ENCODE measurements at regions not wholly inside any gene's neighbourhood (a gene's known extent, or its start where the extent isn't known, plus 50 kb on each side); places are given as distances from the start of the nearest gene placed in this dataset.

DNA sequence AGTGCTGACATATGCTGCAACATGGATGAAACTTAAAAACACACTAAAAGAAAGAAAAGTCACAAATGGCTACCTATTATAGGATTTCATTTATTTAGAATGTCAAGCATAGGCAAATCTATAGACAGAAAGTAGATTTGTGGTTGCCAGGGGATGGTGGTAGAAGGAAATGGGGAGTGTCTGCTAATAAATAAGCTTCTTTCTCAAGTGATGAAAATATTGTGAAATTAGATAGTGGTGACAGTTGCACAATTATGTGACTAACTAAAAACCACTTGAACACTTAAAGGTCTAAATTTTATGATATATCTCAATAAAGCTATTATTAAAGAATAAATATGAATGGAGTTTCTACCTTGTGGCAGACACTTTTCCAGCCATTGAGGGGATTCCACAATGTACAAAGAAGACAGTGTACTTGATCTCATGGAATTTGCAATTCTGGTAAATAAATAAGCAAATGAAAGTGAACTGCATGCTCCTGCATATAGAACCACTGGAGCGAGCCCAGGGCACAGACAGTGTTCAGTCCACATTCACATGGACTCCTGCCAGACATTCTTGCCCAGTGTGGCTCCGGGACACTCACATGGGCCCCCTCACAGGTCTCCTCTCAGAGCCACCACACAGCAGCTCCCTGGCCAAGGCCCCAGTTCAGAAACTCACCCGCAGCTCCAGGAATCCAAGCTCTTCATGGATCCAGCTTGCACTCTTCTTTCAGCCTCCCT, 107.1 kb upstream of the ARID2 start:
- no peak for DNase-seq (ENCODE audit: low read depth in 3 of 3, low spot score in 1 of 3)

GRCh38 chr12:45623221-45623620, 106.3 kb upstream of the ARID2 start:
- no peak for DNase-seq (ENCODE audit: low read depth in 3 of 3, low spot score in 1 of 3)

DNA sequence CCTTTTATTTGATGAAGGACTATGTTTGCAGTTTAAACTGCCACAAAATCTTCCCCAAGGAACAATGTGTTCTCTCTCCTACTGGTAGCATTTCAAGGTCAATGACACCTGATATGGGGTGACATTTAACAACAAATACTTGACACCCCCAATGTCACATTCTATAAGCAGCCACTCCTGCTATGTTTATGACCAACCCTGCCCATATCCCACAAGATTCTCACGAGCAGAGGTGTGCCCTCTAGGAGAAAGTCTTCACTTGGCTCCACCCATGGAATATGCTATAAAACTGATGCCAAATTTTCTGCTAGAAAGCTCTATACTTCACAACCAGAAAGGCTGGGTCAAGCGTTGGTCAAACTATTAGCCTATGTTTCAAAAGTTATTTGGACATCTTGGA, 105.6 kb upstream of the ARID2 start:
- DNase-seq (ENCODE audit: low read depth in 3 of 3, low spot score in 1 of 3): no peak

GRCh38 chr12:45626965-45627364, 102.5 kb upstream of the ARID2 start:
- no peak for DNase-seq (ENCODE audit: low read depth in 3 of 3, low spot score in 1 of 3)

DNA sequence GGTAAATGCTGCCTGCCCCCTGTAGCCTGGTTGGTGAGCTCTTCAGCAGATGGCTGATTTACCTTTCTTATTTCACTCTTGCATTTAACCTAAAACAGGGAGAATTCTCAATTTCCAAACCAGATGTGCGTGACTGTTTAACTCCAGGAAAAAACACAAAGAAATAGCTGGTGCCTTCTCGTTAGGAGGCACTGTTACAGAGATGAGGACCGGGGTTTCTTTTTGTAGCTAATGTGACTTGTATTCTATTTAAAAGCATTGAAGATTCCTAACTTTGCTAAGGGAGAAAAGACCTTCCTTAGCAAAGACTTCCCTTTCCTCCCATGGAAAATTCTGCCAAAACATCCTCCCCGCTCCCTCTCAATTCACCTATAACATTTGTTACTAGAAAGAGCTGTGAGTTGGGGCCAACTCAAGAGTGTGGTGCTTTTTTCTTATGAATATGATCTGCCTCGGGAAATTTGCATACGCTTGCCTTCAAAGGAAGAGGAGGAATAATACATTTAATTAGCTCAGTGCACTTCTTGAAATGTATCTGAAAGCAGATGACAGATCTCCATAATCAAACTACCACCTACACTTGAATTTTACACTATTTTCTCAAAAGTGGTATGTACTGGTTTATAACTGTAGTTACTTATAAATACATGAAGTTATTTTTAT, 102.0 kb upstream of the ARID2 start:
- DNase-seq (ENCODE audit: low read depth in 3 of 3, low spot score in 1 of 3): no peak

GRCh38 chr12:45629292-45629691, 100.2 kb upstream of the ARID2 start:
- DNase-seq (ENCODE audit: low read depth in 3 of 3, low spot score in 1 of 3): no peak

DNA sequence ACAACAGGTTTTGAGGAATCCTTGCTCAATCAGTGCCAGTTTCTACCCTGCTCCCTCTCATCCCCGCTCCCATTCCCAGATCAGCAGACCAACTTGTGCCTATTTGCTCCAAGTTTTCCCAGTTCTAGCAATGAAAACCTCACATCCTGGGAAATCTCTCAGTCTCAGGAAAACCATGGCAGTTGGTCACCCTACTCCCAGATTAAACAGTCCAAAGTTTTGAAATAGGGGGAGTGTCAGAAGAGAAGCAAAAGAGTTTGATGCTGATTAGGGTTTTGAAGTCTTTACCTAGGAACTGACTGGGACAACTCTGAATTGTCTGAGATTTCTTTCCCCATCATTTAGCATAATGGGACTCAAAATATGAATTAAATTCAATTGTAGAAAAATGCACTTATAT, 95.8 kb upstream of the ARID2 start:
- no peak for DNase-seq (ENCODE audit: low read depth in 3 of 3, low spot score in 1 of 3)

DNA sequence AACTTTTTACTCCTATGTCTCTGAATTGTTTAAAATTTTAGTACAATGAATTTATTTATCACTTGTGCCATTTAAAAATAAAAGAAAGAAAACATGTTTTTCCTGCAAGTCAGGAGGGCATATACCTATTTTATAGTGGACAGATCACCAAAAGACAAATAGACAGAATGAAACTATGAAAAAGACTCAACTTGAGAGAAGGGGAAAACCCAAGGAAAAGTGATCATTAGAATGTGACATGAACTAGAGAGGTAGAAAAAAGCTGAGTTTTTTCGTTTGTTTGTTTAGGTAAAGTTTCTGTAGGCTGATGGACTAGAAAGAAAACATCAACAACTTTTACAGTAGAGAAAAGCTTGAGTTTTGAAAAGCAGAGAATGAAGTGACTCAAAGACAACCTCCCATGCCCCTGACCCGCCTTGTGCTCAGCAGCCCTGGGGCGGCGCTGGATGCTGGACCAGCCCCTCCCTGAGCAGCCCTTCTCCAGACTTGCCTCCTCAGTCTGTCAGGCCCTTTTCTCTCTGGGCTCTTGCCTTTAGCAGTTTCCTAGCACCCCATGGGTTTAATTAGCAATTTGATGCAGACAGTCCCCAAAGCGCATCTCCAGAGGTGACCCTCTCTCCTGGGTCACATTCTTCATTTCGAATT, 95.1 kb upstream of the ARID2 start:
- no peak for DNase-seq (ENCODE audit: low read depth in 3 of 3, low spot score in 1 of 3)

DNA sequence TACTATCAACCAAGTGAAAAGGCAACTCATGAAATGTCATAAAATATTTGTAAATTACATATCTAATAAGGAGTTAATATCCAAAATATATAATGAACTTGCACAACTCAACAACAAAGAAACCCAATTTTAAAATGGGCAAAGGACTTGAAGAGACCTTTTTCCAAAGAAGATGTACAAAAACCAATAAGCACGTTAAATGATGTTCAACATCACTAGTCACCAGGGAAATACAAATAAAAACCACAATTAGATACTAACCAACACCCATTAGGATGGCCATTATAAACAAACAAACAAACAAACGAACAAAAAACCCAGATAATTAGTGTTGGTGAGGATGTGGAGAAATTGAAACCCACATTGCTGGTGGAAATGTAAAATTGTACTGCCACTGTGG, 92.3 kb upstream of the ARID2 start:
- no peak for DNase-seq (ENCODE audit: low read depth in 3 of 3, low spot score in 1 of 3)

DNA sequence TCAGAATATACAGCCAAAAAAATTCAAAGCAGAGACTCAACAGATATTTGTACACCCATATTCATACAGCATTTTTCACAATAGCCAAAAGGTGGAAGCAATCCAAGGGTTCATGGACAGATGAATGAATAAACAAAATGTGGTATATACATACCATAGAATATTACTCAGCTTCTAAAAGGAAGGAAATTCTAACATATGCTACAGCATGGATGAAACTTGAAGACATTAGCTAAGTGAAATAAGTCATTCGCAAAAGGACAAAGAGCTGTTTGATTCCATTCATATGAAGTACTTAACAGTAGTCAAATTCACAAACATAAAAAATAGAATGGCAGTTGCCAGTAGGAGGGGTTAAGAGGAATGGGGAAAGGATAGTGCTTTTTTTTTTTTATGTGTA, 91.8 kb upstream of the ARID2 start:
- DNase-seq (ENCODE audit: low read depth in 3 of 3, low spot score in 1 of 3): no peak

GRCh38 chr12:45638386-45638785, 91.1 kb upstream of the ARID2 start:
- DNase-seq (ENCODE audit: low read depth in 3 of 3, low spot score in 1 of 3): no peak

DNA sequence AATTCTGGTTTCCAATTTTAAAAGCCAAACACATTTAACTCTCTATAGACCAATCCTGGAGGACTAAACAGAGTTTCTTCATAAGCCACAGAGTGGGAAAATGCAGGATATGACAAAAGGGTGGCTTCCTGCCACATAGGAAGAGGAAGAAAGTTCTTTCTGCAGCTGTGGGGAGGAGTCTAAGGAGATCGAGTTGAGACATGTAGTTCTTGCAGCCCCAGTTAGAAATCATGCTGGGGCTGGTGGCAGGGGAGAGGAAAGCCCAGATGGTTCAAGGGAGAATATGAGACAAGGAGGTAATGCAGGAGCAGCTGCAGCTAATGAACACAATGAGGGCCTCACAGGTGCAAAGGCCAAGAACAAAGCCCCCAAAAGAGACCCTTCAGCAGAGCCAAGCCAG, 85.0 kb upstream of the ARID2 start:
- no peak for DNase-seq (ENCODE audit: low read depth in 3 of 3, low spot score in 1 of 3)

GRCh38 chr12:45646851-45647581, 82.5 kb upstream of the ARID2 start:
- no peak for DNase-seq (ENCODE audit: low read depth in 3 of 3, low spot score in 1 of 3)

GRCh38 chr12:45648070-45648469, 81.4 kb upstream of the ARID2 start:
- DNase-seq (ENCODE audit: low read depth in 3 of 3, low spot score in 1 of 3): no peak

DNA sequence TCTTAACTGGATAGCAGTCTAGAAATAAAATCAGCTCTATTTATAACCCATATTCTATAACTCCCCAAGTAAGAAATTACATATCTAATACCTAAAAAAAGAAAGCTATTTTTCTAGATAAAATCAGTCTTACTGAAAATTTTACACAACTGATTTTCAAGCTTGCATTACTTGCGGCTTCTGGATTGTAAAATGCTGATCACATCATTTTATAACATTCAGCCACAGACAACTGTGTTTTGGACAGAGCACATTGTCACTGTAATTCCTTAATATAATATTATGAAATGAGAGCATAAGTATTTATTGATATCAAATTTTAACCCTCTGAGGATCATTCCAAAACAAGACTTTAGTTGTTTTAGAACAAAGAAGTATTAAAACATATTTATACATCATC, 78.5 kb upstream of the ARID2 start:
- no peak for DNase-seq (ENCODE audit: low read depth in 3 of 3, low spot score in 1 of 3)

GRCh38 chr12:45654002-45654665, 75.4 kb upstream of the ARID2 start:
- no peak for DNase-seq (ENCODE audit: low read depth in 3 of 3, low spot score in 1 of 3)

DNA sequence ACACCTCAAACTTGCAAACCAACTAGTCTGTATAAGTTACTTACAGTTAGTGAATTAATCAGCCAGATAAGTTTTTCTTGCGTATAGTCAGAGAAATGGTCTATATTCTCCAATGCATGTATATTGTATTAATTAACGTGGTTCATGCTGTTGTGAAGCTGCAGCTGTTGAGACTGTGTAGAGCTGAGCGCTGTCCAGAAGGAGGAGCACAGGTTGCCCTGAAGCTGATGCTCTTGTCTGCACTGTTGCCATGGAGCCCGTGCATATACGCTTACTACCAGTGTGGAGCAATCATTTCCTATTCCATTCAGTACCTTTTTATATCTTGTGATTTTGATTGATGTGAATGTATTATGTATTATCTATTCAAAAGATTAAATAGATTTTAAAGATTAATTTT, 74.3 kb upstream of the ARID2 start:
- DNase-seq (ENCODE audit: low read depth in 3 of 3, low spot score in 1 of 3): peak in 2 of 3 donors; percentile 11 to 34

- no peak for DNase-seq (ENCODE audit: low read depth in 3 of 3, low spot score in 1 of 3)
These were observed 73.8 kb upstream of the ARID2 start for GRCh38 chr12:45655743-45656142.

- DNase-seq (ENCODE audit: low read depth in 3 of 3, low spot score in 1 of 3): no peak
These were observed 71.5 kb upstream of the ARID2 start for GRCh38 chr12:45658020-45658419.

DNA sequence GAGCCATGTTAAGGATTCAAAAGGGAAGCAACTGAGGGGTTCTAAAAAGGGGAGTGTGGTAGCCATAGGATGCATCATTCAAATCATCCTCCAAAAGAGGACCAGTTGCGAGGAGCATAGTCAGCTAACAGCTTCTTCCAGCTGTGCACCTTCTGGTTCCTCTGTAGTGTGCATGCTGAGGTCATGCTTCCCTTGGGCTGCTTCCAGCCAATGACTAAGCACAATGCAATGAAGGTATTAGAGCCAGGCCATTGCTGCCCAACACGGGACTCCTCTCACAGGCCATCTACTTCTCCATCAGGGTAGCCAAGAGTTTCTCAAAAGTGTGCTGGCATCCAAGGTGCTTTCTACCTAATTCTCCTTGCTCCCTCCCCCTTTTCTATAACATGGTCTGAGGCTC, 69.2 kb upstream of the ARID2 start:
- DNase-seq (ENCODE audit: low read depth in 3 of 3, low spot score in 1 of 3): no peak

DNA sequence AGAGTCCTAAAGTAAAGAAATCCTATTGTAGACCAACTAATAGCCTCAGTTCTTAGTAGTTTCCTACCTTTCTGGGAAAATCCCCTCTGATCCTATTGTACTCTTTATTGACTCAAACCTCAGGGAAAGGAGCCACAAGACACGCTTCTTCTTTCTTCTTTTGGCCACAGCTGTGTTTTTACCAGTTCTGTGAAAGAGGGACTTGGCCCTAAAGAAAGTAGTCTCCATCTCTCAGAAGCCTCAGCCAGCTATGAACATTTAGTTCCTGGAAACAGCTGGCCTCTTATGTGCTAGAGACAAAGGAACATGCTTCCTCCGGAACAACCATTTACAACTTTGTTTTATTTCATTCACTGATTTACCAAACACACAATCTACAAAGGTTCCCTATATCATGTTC, 66.1 kb upstream of the ARID2 start:
- no peak for DNase-seq (ENCODE audit: low read depth in 3 of 3, low spot score in 1 of 3)
